OCI-LY1 (cell line): ENCODE measurements at regions not wholly inside any gene's neighbourhood (a gene's known extent, or its start where the extent isn't known, plus 50 kb on each side); places are given as distances from the start of the nearest gene placed in this dataset.

Experiments used
- CTCF ChIP-seq: fragments of 200-600 bp; sonication (generic), shearing (Covaris generic); IDR thresholded peaks from 2 replicates; pipeline ENCODE4 v1.5.1; 2017; ENCODE audit warnings: mild to moderate bottlenecking, antibody characterized with exemption, low read length, moderate library complexity, mixed read lengths
- EZH2 ChIP-seq: fragments of 200-600 bp; sonication (generic), shearing (Covaris generic); IDR thresholded peaks from 2 replicates; pipeline ENCODE4 v1.8.0; 2017; ENCODE audit warnings: borderline replicate concordance, mixed run types, mild to moderate bottlenecking, antibody characterized with exemption, low read length, moderate library complexity, mixed read lengths

- no peak for TF ChIP-seq CTCF
- no peak for TF ChIP-seq EZH2
Observed at GRCh38 chr21:19276665-19277064, 873.1 kb upstream of the TMPRSS15 start.
